CD8-positive, alpha-beta memory T cell (primary cell): ENCODE measurements at regions not wholly inside any gene's neighbourhood (a gene's known extent, or its start where the extent isn't known, plus 50 kb on each side); places are given as distances from the start of the nearest gene placed in this dataset.

ENCODE experiments used
- CTCF ChIA-PET: fragments of 350-600 bp; sonication (Branson Sonifier 250); formaldehyde crosslinking; loops from one replicate; lab custom pipeline; 2021; ENCODE audit warnings: antibody characterized with exemption; lab: Charles Lee
- POLR2A ChIA-PET: fragments of 350-600 bp; sonication (Branson Sonifier 250); formaldehyde crosslinking; loops from one replicate; lab custom pipeline; 2021; ENCODE audit warnings: antibody characterized with exemption; lab: Charles Lee
- DNase-seq, 5 donors: peaks; one replicate each; pipeline versions ENCODE4 v3.0.0 to v3.0.0-alpha.2; 2020 to 2022; ENCODE audit warnings: mixed read lengths in 1 of 5
- H3K27ac ChIP-seq: one replicate; pipeline ENCODE4 v1.7.0; 2013; ENCODE audit warnings: low read depth, mild to moderate bottlenecking, low read length, moderate library complexity
- H3K27me3 ChIP-seq: 2 replicates; pipeline ENCODE4 v1.7.0; 2013; ENCODE audit warnings: low read length, mild to moderate bottlenecking; ENCODE audit not compliant: insufficient read depth, poor library complexity, severe bottlenecking
- H3K36me3 ChIP-seq: 2 replicates; pipeline ENCODE4 v1.7.0; 2013; ENCODE audit warnings: mild to moderate bottlenecking, low read length, moderate library complexity; ENCODE audit not compliant: insufficient read depth
- H3K4me1 ChIP-seq: 2 replicates; pipeline ENCODE4 v1.7.0; 2013; ENCODE audit warnings: mild to moderate bottlenecking, low read length, moderate library complexity; ENCODE audit not compliant: insufficient read depth
- H3K4me3 ChIP-seq: 2 replicates; pipeline ENCODE4 v1.7.0; 2013; ENCODE audit warnings: mild to moderate bottlenecking, low read length
- H3K9me3 ChIP-seq: 2 replicates; pipeline ENCODE4 v1.7.0; 2013; ENCODE audit warnings: mild to moderate bottlenecking, low read length
- H3K27ac Mint-ChIP-seq, 8 donors: one replicate each; pipeline ENCODE4 v1.8.0; 2020 to 2021; ENCODE audit warnings: mixed read lengths in 8 of 8, mild to moderate bottlenecking in 6 of 8, inconsistent platforms in 3 of 8, moderate library complexity in 3 of 8
- H3K27me3 Mint-ChIP-seq, 2 donors: one replicate each; pipeline ENCODE4 v1.8.0; 2020 to 2021; ENCODE audit warnings: mixed read lengths in 2 of 2, mild to moderate bottlenecking in 1 of 2, moderate library complexity in 1 of 2
- H3K36me3 Mint-ChIP-seq, 3 donors: one replicate each; pipeline ENCODE4 v1.8.0; 2020 to 2021; ENCODE audit warnings: mixed read lengths in 3 of 3, inconsistent platforms in 1 of 3, mild to moderate bottlenecking in 1 of 3
- H3K4me1 Mint-ChIP-seq, 3 donors: one replicate each; pipeline ENCODE4 v1.8.0; 2020 to 2021; ENCODE audit warnings: mixed read lengths in 3 of 3, inconsistent platforms in 1 of 3, mild to moderate bottlenecking in 1 of 3
- H3K4me3 Mint-ChIP-seq, 7 donors: one replicate each; pipeline ENCODE4 v1.8.0; 2020 to 2021; ENCODE audit warnings: mixed read lengths in 7 of 7, mild to moderate bottlenecking in 6 of 7, moderate library complexity in 4 of 7, inconsistent platforms in 2 of 7
- H3K9me3 Mint-ChIP-seq, 5 donors: one replicate each; pipeline ENCODE4 v1.8.0; 2020 to 2022; ENCODE audit warnings: mixed read lengths in 5 of 5, mild to moderate bottlenecking in 3 of 5, moderate library complexity in 2 of 5, inconsistent platforms in 1 of 5

GRCh38 chr3:30455840-30456239, 150.6 kb upstream of the TGFBR2 start:
- Mint-ChIP-seq H3K27ac (no peak overlapping the region), H3K4me1 (peaks cover 6 to 8% (median 6%) of the 10 kb centered on the region in 3 donors), H3K36me3 (peaks cover 0 to 10% (median 2%) of the 10 kb centered on the region in 3 donors), H3K9me3 (peaks cover 0 to 8% (median 0%) of the 10 kb centered on the region in 5 donors), H3K27me3 (peaks cover 0 to 1% of the 10 kb centered on the region in 2 donors), H3K4me3 (no peak overlapping the region)
- Histone ChIP-seq H3K9me3 (no peaks in the 10 kb centered on the region), H3K4me1 (no peaks in the 10 kb centered on the region), H3K27me3 (no peaks in the 10 kb centered on the region), H3K27ac (no peak overlapping the region), H3K4me3 (no peak overlapping the region), H3K36me3 (no peaks in the 10 kb centered on the region)
- ChIA-PET POLR2A (no interaction called here), CTCF (no interaction called here)
- no peak for DNase-seq

- Histone ChIP-seq H3K4me1 (no peaks in the 10 kb centered on the region), H3K27ac (no peak overlapping the region), H3K4me3 (no peak overlapping the region), H3K27me3 (no peaks in the 10 kb centered on the region), H3K9me3 (no peaks in the 10 kb centered on the region), H3K36me3 (no peaks in the 10 kb centered on the region)
- Mint-ChIP-seq H3K27ac (no peak overlapping the region), H3K4me1 (peaks cover 6 to 8% (median 6%) of the 10 kb centered on the region in 3 donors), H3K27me3 (peaks cover 0 to 1% of the 10 kb centered on the region in 2 donors), H3K4me3 (no peak overlapping the region), H3K9me3 (peaks cover 0 to 8% (median 0%) of the 10 kb centered on the region in 5 donors), H3K36me3 (peaks cover 0 to 10% (median 2%) of the 10 kb centered on the region in 3 donors)
- CTCF ChIA-PET, result no interaction called here
- DNase-seq, result peak in 1 of 5 donors; percentile 16
- POLR2A ChIA-PET, result no interaction called here
Observed at GRCh38 chr3:30456264-30456663, 150.1 kb upstream of the TGFBR2 start.

- Mint-ChIP-seq H3K9me3 (peaks cover 0 to 3% (median 0%) of the 10 kb centered on the region in 5 donors), H3K27ac (no peak overlapping the region), H3K27me3 (peaks cover 0 to 1% of the 10 kb centered on the region in 2 donors), H3K4me3 (no peak overlapping the region), H3K4me1 (peaks cover 6 to 8% (median 6%) of the 10 kb centered on the region in 3 donors), H3K36me3 (peaks cover 0 to 10% (median 2%) of the 10 kb centered on the region in 3 donors)
- no peaks in the 10 kb centered on the region for H3K4me1 ChIP-seq
- no peak for DNase-seq
- POLR2A ChIA-PET, result interaction anchor here (0.6 kb wide), 1 partner anchor 1870 kb away, joined by 3 read pairs; no protein-coding TSS in a partner anchor
- H3K4me3 ChIP-seq, result no peak overlapping the region
- no peak overlapping the region for H3K27ac ChIP-seq
- H3K36me3 ChIP-seq, result no peaks in the 10 kb centered on the region
- no peaks in the 10 kb centered on the region for H3K9me3 ChIP-seq
- CTCF ChIA-PET, result no interaction called here
- no peaks in the 10 kb centered on the region for H3K27me3 ChIP-seq
Observed at GRCh38 chr3:30457081-30457480, 149.3 kb upstream of the TGFBR2 start.

- H3K27me3 Mint-ChIP-seq, result peaks cover 0 to 1% of the 10 kb centered on the region in 2 donors
- no peaks in the 10 kb centered on the region for H3K9me3 Mint-ChIP-seq
- H3K36me3 Mint-ChIP-seq, result peaks cover 0 to 10% (median 2%) of the 10 kb centered on the region in 3 donors
- H3K9me3 ChIP-seq, result no peaks in the 10 kb centered on the region
- no peak for DNase-seq
- no peak overlapping the region for H3K27ac ChIP-seq
- CTCF ChIA-PET, result no interaction called here
- H3K27me3 ChIP-seq, result no peaks in the 10 kb centered on the region
- peaks cover 6 to 8% (median 6%) of the 10 kb centered on the region in 3 donors for H3K4me1 Mint-ChIP-seq
- H3K4me3 ChIP-seq, result no peak overlapping the region
- POLR2A ChIA-PET, result no interaction called here
- no peak overlapping the region for H3K27ac Mint-ChIP-seq
- H3K36me3 ChIP-seq, result no peaks in the 10 kb centered on the region
- no peaks in the 10 kb centered on the region for H3K4me1 ChIP-seq
- H3K4me3 Mint-ChIP-seq, result no peak overlapping the region
Observed at GRCh38 chr3:30457726-30458125, 148.7 kb upstream of the TGFBR2 start.

- Mint-ChIP-seq H3K9me3 (no peaks in the 10 kb centered on the region), H3K27me3 (peaks cover 0 to 1% of the 10 kb centered on the region in 2 donors), H3K4me3 (no peak overlapping the region), H3K4me1 (peaks cover 6 to 8% (median 6%) of the 10 kb centered on the region in 3 donors), H3K36me3 (peaks cover 0 to 10% (median 2%) of the 10 kb centered on the region in 3 donors), H3K27ac (peak overlapping the region in 1 of 8 donors; percentile 68)
- no peaks in the 10 kb centered on the region for H3K36me3 ChIP-seq
- no peaks in the 10 kb centered on the region for H3K27me3 ChIP-seq
- ChIA-PET POLR2A (interaction anchor here (1.0 kb wide), 1 partner anchor 9 kb away, joined by 3 read pairs; no protein-coding TSS in a partner anchor), CTCF (no interaction called here)
- H3K9me3 ChIP-seq, result no peaks in the 10 kb centered on the region
- no peak overlapping the region for H3K27ac ChIP-seq
- DNase-seq, result no peak
- no peak overlapping the region for H3K4me3 ChIP-seq
- H3K4me1 ChIP-seq, result no peaks in the 10 kb centered on the region
Observed at GRCh38 chr3:30458376-30459171, 147.8 kb upstream of the TGFBR2 start.

- H3K36me3 Mint-ChIP-seq, result peaks cover 0 to 16% (median 0%) of the 10 kb centered on the region in 3 donors
- DNase-seq, result no peak
- H3K4me3 Mint-ChIP-seq, result no peak overlapping the region
- peaks cover 0 to 5% (median 0%) of the 10 kb centered on the region in 5 donors for H3K9me3 Mint-ChIP-seq
- Histone ChIP-seq H3K27ac (no peak overlapping the region), H3K27me3 (no peaks in the 10 kb centered on the region), H3K36me3 (no peaks in the 10 kb centered on the region), H3K9me3 (no peaks in the 10 kb centered on the region), H3K4me1 (no peaks in the 10 kb centered on the region), H3K4me3 (no peak overlapping the region)
- CTCF ChIA-PET, result no interaction called here
- peaks cover 3 to 5% (median 3%) of the 10 kb centered on the region in 3 donors for H3K4me1 Mint-ChIP-seq
- POLR2A ChIA-PET, result no interaction called here
- H3K27ac Mint-ChIP-seq, result no peak overlapping the region
- H3K27me3 Mint-ChIP-seq, result peaks cover 0 to 1% of the 10 kb centered on the region in 2 donors
Observed at GRCh38 chr3:30461311-30461710, 145.1 kb upstream of the TGFBR2 start.

- Histone ChIP-seq H3K27ac (no peak overlapping the region), H3K36me3 (no peaks in the 10 kb centered on the region), H3K4me3 (no peak overlapping the region), H3K27me3 (no peaks in the 10 kb centered on the region), H3K9me3 (no peaks in the 10 kb centered on the region), H3K4me1 (no peaks in the 10 kb centered on the region)
- H3K4me3 Mint-ChIP-seq, result no peak overlapping the region
- ChIA-PET CTCF (no interaction called here), POLR2A (no interaction called here)
- H3K9me3 Mint-ChIP-seq, result peaks cover 0 to 5% (median 0%) of the 10 kb centered on the region in 5 donors
- peaks cover 0 to 12% (median 1%) of the 10 kb centered on the region in 3 donors for H3K36me3 Mint-ChIP-seq
- no peak for DNase-seq
- peaks cover 0 to 1% of the 10 kb centered on the region in 2 donors for H3K27me3 Mint-ChIP-seq
- no peaks in the 10 kb centered on the region for H3K4me1 Mint-ChIP-seq
- no peak overlapping the region for H3K27ac Mint-ChIP-seq
Observed at GRCh38 chr3:30462721-30463470, 143.5 kb upstream of the TGFBR2 start.

- Histone ChIP-seq H3K36me3 (no peaks in the 10 kb centered on the region), H3K4me1 (no peaks in the 10 kb centered on the region), H3K9me3 (no peaks in the 10 kb centered on the region), H3K27me3 (no peaks in the 10 kb centered on the region), H3K4me3 (no peak overlapping the region), H3K27ac (no peak overlapping the region)
- CTCF ChIA-PET, result no interaction called here
- Mint-ChIP-seq H3K4me1 (no peaks in the 10 kb centered on the region), H3K27me3 (peaks cover 0 to 1% of the 10 kb centered on the region in 2 donors), H3K27ac (no peak overlapping the region), H3K4me3 (no peak overlapping the region), H3K9me3 (peaks cover 0 to 5% (median 0%) of the 10 kb centered on the region in 5 donors), H3K36me3 (peaks cover 0 to 6% (median 1%) of the 10 kb centered on the region in 3 donors)
- POLR2A ChIA-PET, result no interaction called here
- DNase-seq, result no peak
Observed at GRCh38 chr3:30464381-30464780, 142.0 kb upstream of the TGFBR2 start.
